ENCODE measurements at regions not wholly inside any gene's neighbourhood (a gene's known extent, or its start where the extent isn't known, plus 50 kb on each side); places are given as distances from the start of the nearest gene placed in this dataset.

DNA sequence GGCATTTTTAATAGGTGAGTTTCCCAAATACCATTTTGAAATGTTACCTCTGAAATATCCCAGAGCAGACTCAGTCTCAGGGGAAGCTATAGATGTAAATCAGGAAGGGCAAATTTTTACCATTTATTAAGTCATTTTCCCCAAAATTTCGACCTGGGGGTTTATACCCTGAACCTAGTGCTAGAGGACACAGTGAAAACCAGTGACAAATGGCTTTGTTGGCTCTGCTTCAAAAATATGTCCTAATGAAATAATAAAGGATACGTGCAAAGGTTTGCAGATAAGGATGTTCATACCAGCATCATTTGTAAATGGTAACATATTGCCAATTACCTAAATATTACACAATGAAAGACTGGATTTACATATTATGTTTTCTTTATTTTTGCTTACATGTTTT is 546.7 kb upstream of the ADAMTS9 start:
- POLR2A ChIA-PET = no interaction called here
- CTCF ChIA-PET = no interaction called here

DNA sequence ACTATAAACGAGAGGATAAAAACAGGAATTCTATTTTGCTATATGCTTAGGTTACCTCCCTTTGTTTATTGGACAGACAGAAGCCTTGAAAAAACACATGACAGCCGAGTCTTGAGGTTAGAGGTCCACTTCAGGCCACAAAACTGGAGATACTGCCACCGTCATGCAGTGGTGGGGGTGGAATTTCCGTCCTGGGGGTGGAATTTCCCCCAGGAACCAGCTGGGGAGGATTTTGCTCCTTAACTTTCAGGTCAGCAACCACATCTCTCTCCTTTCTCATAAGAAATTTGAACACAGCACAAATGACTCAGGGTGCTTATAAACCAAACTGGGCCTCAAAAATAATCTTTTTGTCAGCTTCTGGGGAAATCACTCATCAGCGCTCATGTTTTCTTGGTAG is 545.8 kb upstream of the ADAMTS9 start:
- CTCF ChIA-PET = no interaction called here
- POLR2A ChIA-PET = no interaction called here

DNA sequence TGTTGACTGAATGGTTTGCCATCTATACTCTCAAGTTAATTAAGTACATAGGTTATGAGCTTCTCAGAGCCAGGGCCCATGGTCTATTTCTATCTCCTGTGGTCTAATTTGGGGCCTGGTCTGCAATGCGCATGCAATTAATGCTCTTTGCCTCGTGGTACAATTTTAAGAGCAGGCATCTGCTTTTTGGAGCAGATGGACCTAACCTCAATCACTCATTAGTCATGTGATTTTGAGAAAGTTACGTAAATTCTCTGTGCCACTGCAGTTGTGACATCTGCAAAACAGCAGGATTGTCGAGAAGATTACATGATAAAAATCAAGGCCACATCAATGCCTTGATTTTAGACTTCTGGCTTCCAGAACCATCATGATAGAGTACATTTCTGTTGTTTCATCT is 543.7 kb upstream of the ADAMTS9 start:
- CTCF ChIA-PET = no interaction called here
- POLR2A ChIA-PET = no interaction called here

DNA sequence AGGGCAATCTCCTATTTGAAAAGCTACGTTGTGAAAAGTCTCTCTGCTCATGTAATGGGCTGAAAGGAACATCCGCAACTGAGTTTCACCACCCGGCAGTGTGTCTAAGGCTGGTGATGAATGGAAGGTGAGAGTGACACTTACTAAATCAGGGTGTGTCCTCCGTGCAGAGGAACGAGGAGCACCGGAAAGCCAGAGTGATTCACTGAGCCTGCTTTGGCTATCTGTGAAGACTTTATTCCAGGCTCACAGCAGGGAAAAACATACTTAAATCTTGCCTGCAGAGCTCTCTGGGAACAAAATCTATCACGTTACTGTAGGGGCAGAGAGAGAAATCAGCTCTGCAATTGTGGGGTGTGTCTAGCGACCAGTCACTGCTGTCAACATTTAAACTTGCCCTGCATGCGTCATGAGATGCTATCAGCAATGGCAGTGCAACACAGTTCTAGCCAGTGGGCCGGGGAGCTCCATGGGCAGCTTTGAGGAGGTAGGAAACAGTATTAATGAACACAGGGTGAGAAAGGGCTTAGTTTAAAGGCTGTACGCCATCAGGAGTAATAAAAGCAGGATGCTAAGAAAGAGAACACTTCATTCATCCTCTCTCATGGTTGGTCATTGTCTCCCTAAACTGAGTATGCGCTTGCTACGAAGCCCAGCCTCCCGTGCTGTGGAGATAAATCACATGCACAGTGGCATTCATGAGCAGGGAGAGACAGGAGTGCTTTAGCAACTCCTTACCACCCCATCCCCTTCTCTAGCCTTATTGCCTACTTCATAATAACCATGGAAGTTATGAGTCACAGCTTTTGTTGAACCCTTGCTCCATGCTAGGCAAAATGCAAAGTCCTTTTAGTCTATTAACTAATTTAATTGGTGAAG is 542.7 kb upstream of the ADAMTS9 start:
- CTCF ChIA-PET = no interaction called here

DNA sequence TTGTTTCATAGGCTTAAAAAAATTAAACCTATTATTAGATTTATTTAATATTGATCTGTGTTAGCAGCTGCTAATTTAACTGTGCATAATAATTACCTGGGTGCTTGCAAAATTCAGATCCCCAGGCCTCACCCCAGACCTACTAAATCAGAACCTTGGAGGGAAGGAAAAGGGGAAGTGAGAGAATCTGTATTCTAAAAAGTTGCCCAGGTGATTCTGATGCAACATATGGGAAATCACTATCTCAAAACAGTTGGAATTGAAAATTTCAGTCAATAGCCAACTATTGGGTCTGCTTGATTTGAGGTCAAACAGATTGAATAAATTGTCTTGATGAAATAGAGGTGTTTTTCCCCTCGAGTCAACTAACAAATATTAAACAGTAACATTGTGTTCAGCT is 538.5 kb upstream of the ADAMTS9 start:
- CTCF ChIA-PET = no interaction called here
- POLR2A ChIA-PET = no interaction called here

More for the DNA sequence above, 542.7 kb upstream of the ADAMTS9 start:
- POLR2A ChIA-PET = no interaction called here

DNA sequence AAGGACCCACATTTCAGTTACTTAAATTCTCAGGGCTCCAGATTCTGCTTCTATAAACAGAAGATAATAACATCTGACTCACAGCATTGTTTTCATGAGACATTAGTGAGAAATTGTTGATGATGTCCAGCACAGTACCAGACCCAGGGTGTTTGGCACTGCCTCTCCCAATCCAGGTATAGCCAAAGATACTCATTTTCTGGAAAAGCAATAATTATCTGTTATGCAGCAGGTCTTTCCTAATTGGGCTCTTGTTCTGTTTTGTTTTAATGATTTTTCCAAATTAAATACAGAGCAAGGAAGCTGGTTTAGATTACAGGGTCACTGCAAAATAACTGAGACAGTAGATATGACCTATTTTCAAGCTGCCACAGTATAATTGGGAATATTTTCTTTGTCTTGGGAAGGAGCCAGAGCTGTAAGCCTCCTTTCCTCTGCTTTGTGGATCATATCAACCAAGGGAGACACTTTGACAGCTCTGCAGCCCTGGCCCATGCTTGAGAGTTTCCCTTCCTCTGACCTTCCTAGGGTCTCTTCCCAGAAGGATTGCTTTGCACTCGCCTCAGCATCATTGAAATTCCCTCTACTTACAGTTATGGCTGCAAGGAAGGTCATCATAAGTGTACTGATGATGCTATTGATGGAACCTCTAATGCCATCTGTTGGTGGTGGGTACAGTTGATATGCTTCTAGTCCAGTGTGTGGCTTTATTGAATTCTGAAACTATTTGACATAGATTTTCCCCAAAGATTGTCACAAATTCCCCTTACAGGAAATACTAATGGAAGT is 522.4 kb upstream of the ADAMTS9 start:
- CTCF ChIA-PET = no interaction called here
- POLR2A ChIA-PET = no interaction called here

DNA sequence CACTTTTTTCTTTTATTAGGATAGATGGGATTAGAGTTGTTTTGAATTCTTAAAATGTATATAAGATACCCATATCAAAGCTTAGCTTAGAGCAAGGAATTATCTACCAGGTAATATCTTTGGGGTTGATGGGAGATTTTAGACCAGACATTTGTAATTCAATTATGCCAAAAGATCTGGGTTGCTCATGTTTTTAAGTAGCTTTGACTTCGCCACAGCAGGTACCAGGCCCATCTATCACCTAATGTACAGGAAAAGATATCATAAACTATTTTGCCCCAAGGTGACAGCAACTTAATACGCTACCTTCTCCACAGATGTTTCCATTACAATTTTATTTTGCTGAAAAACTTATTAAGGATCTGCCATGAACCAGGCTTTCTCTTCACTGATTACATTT is 514.6 kb upstream of the ADAMTS9 start:
- POLR2A ChIA-PET = no interaction called here
- CTCF ChIA-PET = interaction anchor here (0.9 kb wide), 1 partner anchor 11 kb away, joined by 4 read pairs; no protein-coding TSS in a partner anchor

DNA sequence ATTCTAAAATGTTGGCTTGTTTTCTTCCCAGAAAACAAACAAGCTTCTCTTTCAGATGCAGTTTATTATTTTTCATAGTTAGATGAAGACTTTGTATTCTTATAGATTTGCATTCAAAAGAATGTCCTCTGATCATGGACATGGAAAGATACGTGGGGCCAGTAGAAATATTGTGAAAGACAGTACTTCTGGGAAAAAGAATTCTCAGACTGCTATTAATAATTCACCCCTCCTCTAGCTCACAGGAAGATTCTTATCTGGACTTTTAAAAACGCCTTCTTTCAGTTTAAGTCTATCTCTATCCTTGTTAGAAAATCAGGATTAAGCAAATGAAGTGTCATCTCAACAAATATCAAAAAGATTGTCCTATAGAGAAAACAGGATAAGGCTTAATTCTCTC is 514.1 kb upstream of the ADAMTS9 start:
- POLR2A ChIA-PET = no interaction called here
- CTCF ChIA-PET = no interaction called here

DNA sequence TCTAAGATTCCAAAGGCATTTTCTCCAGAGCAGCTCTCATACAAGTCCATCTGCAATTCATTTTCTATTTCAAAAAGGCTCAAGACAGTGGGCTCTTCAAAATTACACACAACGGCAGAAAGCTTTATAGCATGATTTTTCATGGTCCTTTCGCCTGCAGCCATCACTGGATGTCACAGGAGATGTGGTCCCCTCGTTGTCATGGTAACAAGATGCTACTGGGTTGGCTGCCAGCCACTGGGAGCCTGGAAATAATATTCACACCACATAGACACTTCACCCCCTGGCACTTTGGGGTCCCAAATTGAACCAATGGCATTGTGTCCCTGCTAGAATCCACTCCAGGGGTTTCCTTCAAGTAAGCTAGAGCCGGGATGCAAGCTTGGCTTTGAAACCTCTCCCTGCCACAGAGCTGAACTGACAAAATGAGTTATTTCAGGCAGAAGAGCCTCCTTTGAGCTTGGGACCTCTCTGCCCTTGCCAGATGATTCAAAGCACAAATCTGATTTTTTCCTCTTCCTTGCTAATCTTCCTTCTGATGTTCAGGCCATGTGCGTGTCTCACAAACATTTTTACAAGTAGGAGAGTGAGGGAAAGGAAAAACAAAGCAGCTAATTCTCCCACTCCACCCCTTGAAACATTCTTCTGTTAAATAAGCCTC is 512.6 kb upstream of the ADAMTS9 start:
- CTCF ChIA-PET = no interaction called here

DNA sequence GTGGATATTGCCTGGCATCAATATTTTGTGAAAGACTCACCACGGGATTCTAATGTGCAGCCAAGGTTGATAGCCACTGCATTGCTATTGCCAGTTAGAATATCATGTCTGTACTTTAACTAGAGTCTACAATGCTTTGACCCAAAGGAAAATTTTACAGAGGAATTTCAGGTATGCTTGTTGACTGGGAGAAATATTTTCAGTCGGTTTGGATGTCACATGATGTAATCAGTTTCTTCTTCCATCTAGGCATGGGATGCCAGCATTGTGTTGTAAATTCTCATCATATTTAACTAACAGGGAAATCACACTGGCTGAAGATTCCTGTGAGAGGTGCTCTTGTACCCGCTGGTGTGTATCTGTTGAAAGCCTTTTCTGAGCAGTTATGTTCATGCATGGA is 508.9 kb upstream of the ADAMTS9 start:
- ChIA-PET CTCF (no interaction called here), POLR2A (no interaction called here)

More for the DNA sequence above, 512.6 kb upstream of the ADAMTS9 start:
- POLR2A ChIA-PET = no interaction called here

DNA sequence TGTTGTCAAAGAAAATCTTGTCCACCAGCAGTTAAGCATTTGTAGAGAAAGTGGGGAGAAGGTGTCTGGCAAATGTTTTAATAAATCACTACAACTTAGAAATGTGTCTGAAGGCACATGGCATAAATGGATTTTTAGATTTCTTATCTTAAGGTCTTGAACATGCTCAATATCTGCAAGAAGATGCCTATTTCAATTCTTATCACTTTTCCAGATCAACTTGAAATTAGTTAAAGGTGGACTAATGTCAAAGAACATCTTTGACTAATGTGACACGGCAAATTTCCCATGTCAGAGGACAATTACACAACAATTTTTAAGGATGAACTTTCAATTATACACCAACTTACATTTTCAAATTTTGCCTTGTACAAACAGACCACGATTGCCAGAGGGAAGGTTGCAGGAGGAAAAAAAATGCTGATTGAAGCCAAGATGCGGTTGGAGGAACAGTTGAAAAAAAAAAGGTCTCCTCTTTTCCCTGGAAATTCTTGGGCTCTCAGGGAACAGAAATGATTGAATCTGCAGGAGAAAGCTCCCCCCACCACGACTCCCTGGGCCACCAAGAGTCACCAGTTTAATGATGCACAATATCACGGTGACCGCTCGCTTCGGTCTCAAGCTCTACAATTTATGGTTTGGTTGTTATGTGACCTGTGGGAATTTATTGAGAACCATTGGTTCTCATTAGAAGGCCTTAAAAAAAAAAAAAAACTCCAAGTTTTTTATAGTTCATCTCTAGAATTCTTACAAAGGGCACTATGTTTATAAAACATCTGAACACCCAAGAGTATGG is 507.6 kb upstream of the ADAMTS9 start:
- ChIA-PET CTCF (no interaction called here), POLR2A (no interaction called here)

DNA sequence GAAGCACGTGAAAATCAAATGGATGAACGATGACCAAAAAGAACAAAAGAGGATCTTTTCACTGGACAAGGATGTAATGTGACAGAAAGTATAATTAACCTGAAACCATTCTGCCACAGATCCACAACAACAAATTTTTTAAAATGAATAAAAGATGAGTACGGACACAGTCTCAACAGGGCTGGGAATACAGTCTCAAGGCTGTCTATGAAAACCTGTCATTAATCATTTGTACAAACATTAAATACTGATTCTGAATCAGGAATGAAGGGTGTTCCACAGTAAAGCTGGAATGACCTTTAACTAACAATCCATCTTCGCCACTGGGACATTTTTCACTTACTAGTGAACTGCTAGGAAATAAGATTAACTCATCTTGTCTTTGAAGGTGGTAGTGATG is 506.9 kb upstream of the ADAMTS9 start:
- POLR2A ChIA-PET = no interaction called here
- CTCF ChIA-PET = no interaction called here

DNA sequence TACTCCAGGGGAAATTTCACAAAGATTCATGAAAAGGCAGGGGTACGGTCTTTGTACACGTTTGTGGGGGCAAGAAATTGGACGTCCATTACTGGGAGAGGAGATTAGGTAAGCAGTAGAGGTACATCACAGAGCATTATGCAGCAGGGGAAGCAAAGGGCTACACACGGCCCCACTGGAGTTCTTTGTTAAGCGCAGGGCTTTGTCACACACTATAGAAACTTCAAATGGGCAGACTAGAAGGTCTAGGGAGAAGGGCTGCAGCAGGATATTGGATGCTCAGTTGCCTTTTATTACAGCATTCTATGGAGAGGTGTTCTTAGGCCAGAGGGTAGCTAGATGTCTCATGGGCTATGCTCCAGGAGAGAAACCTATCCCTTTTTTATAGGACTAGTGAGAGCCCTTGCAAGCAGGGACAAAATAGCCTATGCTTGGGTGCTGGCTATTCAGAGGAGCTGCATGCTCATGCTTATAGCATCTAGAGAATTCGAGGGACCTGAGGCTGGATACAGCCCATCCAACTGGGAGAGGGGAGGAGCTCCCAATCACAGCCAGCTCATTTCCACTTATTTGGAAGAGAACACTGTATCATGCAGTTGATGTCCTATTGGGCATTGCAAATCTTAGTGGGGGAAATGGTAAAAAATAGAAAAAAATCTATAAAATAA is 506.4 kb upstream of the ADAMTS9 start:
- ChIA-PET CTCF (no interaction called here), POLR2A (no interaction called here)

DNA sequence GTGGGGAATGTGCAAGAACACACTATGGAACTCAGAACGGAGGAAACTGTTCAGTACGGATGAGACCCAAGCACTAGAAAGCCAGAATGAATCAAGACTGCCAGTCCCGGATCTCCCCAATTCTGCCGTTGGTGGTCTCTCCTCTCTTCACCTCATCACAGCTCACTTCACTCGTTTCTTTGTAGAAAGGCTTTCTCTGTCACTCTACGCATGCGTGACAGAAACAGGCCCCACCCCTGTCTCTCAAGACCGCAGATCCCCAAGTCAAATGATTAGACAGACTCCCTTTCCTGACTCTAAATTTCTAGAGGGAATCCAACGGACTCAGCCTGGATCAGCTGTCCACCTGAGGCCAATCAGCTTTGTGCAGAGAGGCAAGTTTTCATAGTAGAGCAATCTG is 505.7 kb upstream of the ADAMTS9 start:
- ChIA-PET POLR2A (no interaction called here), CTCF (no interaction called here)

DNA sequence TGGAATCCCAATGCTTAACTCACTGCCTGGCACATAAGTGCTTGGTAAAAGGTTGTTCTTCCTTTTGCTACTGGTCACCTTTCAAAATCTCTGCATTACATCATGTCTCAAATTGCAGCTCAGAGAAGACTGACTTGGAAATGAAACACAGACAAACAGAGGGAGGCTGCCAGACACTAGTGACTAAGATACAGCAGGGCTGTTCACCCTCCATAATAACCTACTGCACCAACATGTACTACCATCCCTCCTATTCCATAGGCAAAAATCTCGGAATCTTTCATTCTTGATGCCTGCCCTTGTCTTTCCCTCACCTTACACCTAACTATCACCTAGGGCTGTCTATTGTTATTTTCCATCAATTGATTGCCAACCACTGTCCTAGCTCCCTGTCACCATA is 502.3 kb upstream of the ADAMTS9 start:
- ChIA-PET POLR2A (no interaction called here), CTCF (no interaction called here)

DNA sequence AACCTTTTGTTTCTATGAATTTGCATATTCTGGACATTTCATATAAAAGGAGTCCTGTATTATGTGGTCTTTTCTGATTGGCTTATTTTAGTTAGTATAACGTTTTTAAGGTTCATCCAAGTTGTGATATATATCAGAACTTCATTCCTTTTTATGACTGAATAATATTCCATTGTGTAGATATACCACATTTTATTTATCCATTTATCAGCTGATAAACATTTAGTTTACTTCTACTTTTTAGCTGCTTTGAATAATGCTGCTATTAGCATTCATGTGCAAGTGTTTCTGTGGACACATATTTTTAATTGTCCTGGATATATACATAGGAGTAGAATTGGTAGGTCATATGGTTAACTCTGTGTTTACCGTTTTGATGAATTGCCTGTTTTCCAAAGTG is 498.5 kb upstream of the ADAMTS9 start:
- CTCF ChIA-PET = no interaction called here
- POLR2A ChIA-PET = no interaction called here

DNA sequence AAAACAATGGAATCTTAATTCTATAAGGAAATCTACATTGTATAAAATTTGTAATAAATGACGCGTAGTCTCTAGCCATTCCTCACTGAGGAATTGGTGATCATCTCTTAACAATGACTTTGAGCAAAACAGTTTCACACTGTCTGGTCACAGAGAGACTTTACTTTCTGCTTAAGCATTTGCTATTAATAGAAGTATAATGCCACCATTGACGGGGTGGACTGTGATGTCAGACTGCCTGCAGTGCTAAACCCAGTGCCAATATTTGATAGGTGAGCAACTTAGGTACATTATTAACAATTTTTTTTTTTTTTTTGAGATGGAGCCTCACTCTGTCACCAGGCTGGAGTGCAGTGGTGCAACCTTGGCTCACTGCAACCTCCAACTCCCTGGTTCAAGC is 494.9 kb upstream of the ADAMTS9 start:
- CTCF ChIA-PET = no interaction called here
- POLR2A ChIA-PET = no interaction called here

DNA sequence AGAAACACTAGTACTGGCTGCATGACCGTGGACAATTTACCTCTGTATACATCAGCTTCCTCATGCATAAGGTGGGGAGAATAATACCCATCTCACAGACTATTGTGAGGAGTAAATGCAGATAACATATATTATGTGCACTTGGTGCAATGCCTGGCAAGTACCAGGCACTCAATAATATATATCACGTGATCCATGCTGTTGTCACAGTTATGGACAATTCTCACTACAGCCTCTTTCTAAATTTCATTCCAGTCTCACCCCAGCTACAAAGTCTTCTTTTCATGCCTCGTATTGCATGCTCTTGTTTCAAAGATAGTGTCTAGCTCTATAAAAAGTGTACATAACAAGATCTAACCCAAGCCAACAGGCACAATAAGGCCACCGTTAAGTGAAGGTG is 494.3 kb upstream of the ADAMTS9 start:
- POLR2A ChIA-PET = no interaction called here
- CTCF ChIA-PET = no interaction called here

DNA sequence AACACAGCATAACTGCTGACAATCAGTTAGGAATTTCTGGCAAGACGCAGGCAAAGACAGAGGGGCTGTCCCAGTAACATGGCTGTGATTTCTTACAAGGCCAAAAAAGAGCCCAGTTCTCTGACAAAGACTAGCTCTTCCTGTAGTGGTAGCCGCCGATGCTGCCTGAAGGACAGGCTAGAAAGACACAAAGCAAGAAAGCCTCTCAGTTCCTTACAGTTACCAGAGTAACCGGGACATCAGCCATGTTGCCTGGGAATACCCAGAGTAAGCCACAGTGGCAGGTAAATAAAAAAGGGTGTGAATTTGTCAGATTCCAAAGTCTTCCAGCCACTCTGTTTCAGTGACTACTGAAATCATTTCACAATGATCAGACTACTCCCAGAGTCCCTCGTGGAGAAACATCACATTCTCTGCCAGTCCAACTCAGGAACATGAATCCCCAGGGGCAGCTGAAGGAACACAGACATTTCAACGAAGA is 493.6 kb upstream of the ADAMTS9 start:
- ChIA-PET POLR2A (no interaction called here), CTCF (no interaction called here)

DNA sequence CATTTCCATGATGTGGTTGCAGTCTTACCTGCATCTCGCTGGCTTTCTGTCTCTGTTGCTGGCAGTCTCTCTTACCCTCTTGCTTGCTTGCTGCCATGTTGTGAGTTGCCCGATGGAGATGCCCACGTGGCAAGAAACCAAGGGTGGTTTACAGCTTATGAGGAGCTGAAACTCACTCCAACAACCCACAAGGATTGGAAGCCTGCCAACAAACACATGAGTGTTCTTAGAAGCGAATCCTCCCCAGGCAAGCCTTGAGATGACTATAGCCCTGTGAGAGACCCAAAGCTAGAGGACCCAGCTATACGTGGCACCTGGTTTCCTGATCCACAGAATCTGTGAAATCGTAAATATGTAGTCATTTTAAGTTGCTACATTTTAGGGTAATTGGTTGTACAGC is 490.9 kb upstream of the ADAMTS9 start:
- POLR2A ChIA-PET = no interaction called here
- CTCF ChIA-PET = no interaction called here

All from activated CD8-positive, alpha-beta memory T cell treated with anti-CD3 and anti-CD28 coated beads for 36 hours (primary cell).